ENCODE measurements at regions not wholly inside any gene's neighbourhood (a gene's known extent, or its start where the extent isn't known, plus 50 kb on each side); places are given as distances from the start of the nearest gene placed in this dataset.

GRCh38 chr3:99172736-99173657, 271.5 kb upstream of the DCBLD2 start:
- DNase-seq (ENCODE audit: low spot score) = peak; percentile 80
- Histone ChIP-seq H3K4me1 (ENCODE audit: insufficient read depth, low read length, poor library complexity, severe bottlenecking) (no peaks in the 10 kb centered on the region), H4K20me1 (ENCODE audit: insufficient read depth, low read length) (no peaks in the 10 kb centered on the region), H3K9me3 (ENCODE audit: low read length) (no peaks in the 10 kb centered on the region), H3K4me2 (ENCODE audit: low read length) (no peak overlapping the region), H3K9me2 (ENCODE audit: insufficient read depth, low read length) (no peaks in the 10 kb centered on the region), H3K4me3 (ENCODE audit: low read depth, low read length, poor library complexity, severe bottlenecking) (no peak overlapping the region), H3K27ac (ENCODE audit: low read depth, low read length, poor library complexity, severe bottlenecking) (no peak overlapping the region), H3K36me3 (ENCODE audit: insufficient read depth, low read length) (no peaks in the 10 kb centered on the region), H2AFZ (ENCODE audit: low read length) (peak overlapping the region; percentile 74), H3K79me2 (ENCODE audit: insufficient read depth, low read depth, low read length) (no peaks in the 10 kb centered on the region)
- ChIA-PET POLR2A (interaction anchor here (0.7 to 0.9 kb wide), 2 partner anchors 28 to 179 kb away, joined by 3 read pairs; no protein-coding TSS in a partner anchor), CTCF (ENCODE audit: unreplicated experiment) (interaction anchor here (0.6 to 2.1 kb wide), 4 partner anchors 181 to 1081 kb away, joined by 3 to 9 read pairs (median 4); no protein-coding TSS in a partner anchor)
- TF ChIP-seq CTCF (conservative IDR thresholded peaks at IDR 0.05; ENCODE audit: low read length) (peak; percentile 92), EZH2phosphoT487 (IDR thresholded peaks at IDR 0.05; ENCODE audit: borderline replicate concordance, low read depth, low read length) (no peak)
- intact Hi-C loops (cut with micrococcal nuclease; ENCODE audit: unreplicated experiment) = loop anchor here (1.0 to 10.0 kb wide), 4 partner anchors 150 to 568 kb away; no protein-coding TSS in a partner anchor
- BruUV-seq (replicated peaks) = no TSS peak

GRCh38 chr3:99171800-99172199, 270.3 kb upstream of the DCBLD2 start:
- POLR2A ChIA-PET = interaction anchor here (2.2 kb wide), 1 partner anchor 12 kb away, joined by 6 read pairs; no protein-coding TSS in a partner anchor
- no peak overlapping the region for H3K4me2 ChIP-seq (ENCODE audit: low read length)
- CTCF ChIA-PET (ENCODE audit: unreplicated experiment) = no interaction called here
- H3K9me2 ChIP-seq (ENCODE audit: insufficient read depth, low read length) = no peaks in the 10 kb centered on the region
- no peaks in the 10 kb centered on the region for H4K20me1 ChIP-seq (ENCODE audit: insufficient read depth, low read length)
- TF ChIP-seq EZH2phosphoT487 (IDR thresholded peaks at IDR 0.05; ENCODE audit: borderline replicate concordance, low read depth, low read length) (no peak), CTCF (conservative IDR thresholded peaks at IDR 0.05; ENCODE audit: low read length) (no peak)
- no peak for DNase-seq (ENCODE audit: low spot score)
- H3K79me2 ChIP-seq (ENCODE audit: insufficient read depth, low read depth, low read length) = no peaks in the 10 kb centered on the region
- BruUV-seq (replicated peaks) = no TSS peak
- H3K27ac ChIP-seq (ENCODE audit: low read depth, low read length, poor library complexity, severe bottlenecking) = no peak overlapping the region
- no peaks in the 10 kb centered on the region for H3K36me3 ChIP-seq (ENCODE audit: insufficient read depth, low read length)
- H2AFZ ChIP-seq (ENCODE audit: low read length) = no peak overlapping the region
- no peak overlapping the region for H3K4me3 ChIP-seq (ENCODE audit: low read depth, low read length, poor library complexity, severe bottlenecking)
- intact Hi-C loops (cut with micrococcal nuclease; ENCODE audit: unreplicated experiment) = loop anchor here (10.0 kb wide), 1 partner anchor 567 kb away; no protein-coding TSS in a partner anchor
- no peaks in the 10 kb centered on the region for H3K4me1 ChIP-seq (ENCODE audit: insufficient read depth, low read length, poor library complexity, severe bottlenecking)
- H3K9me3 ChIP-seq (ENCODE audit: low read length) = no peaks in the 10 kb centered on the region
